HG03135 (cell line): ENCODE measurements at regions not wholly inside any gene's neighbourhood (a gene's known extent, or its start where the extent isn't known, plus 50 kb on each side); places are given as distances from the start of the nearest gene placed in this dataset.

Experiments used
- ATAC-seq: cut with Tn5 transposase; IDR thresholded peaks from one replicate; pipeline ENCODE4 v1.9.1; 2021; ENCODE audit warnings: mild to moderate bottlenecking, moderate library complexity; ENCODE audit not compliant: unreplicated experiment

GRCh38 chrX:13906093-13906492 is 89.2 kb upstream of the GPM6B start:
- no peak for ATAC-seq

GRCh38 chrX:13903405-13903804 is 86.5 kb upstream of the GPM6B start:
- ATAC-seq, result no peak

GRCh38 chrX:13902406-13902805 is 85.5 kb upstream of the GPM6B start:
- no peak for ATAC-seq

- no peak for ATAC-seq
Measured at GRCh38 chrX:13901354-13901753, 84.5 kb upstream of the GPM6B start.

- ATAC-seq, result no peak
Measured at GRCh38 chrX:13900351-13900750, 83.5 kb upstream of the GPM6B start.

- ATAC-seq, result no peak
Measured at GRCh38 chrX:13899607-13900006, 82.7 kb upstream of the GPM6B start.

- ATAC-seq, result no peak
Measured at GRCh38 chrX:13898603-13899002, 81.7 kb upstream of the GPM6B start.

- peak; percentile 70 for ATAC-seq
Measured at GRCh38 chrX:13898083-13898482, 81.2 kb upstream of the GPM6B start.

- no peak for ATAC-seq
Measured at GRCh38 chrX:13897566-13897965, 80.7 kb upstream of the GPM6B start.

GRCh38 chrX:13894888-13895565 is 78.1 kb upstream of the GPM6B start:
- ATAC-seq, result no peak

GRCh38 chrX:13893826-13894225 is 76.9 kb upstream of the GPM6B start:
- no peak for ATAC-seq

- no peak for ATAC-seq
Measured at GRCh38 chrX:13892856-13893255, 76.0 kb upstream of the GPM6B start.

GRCh38 chrX:13891377-13892140 is 74.7 kb upstream of the GPM6B start:
- no peak for ATAC-seq

- no peak for ATAC-seq
Measured at GRCh38 chrX:13890806-13891205, 73.9 kb upstream of the GPM6B start.

- no peak for ATAC-seq
Measured at GRCh38 chrX:13888284-13888683, 71.4 kb upstream of the GPM6B start.

GRCh38 chrX:13885591-13885990 is 68.7 kb upstream of the GPM6B start:
- no peak for ATAC-seq

- ATAC-seq, result no peak
Measured at GRCh38 chrX:13876652-13877051, 59.8 kb upstream of the GPM6B start.

- no peak for ATAC-seq
Measured at GRCh38 chrX:13875572-13875971, 58.7 kb upstream of the GPM6B start.

GRCh38 chrX:13868591-13868990 is 51.7 kb upstream of the GPM6B start:
- no peak for ATAC-seq
